AG04449 (cell line): ENCODE measurements at regions not wholly inside any gene's neighbourhood (a gene's known extent, or its start where the extent isn't known, plus 50 kb on each side); places are given as distances from the start of the nearest gene placed in this dataset.
"Not testable (repeated sequence)": the region's sequence is repeated elsewhere in the genome, so short reads cannot be mapped to it uniquely, and the experiment has no call there.

Experiments
- CTCF ChIA-PET: fragments of 350-600 bp; formaldehyde crosslinking; extraction: SDS; loops from one replicate; lab custom pipeline; 2021; ENCODE audit warnings: antibody characterized with exemption; lab: Yijun Ruan, JAX
- POLR2A ChIA-PET: fragments of 400-600, 350-600 bp; formaldehyde crosslinking; extraction: SDS; loops from one replicate; lab custom pipeline; 2020; ENCODE audit warnings: antibody characterized with exemption, inconsistent platforms; lab: Yijun Ruan, JAX
- DNase-seq: peaks from one replicate; pipeline ENCODE4 v3.0.0-alpha.2; 2010; ENCODE audit warnings: low read depth, low spot score
- H3K4me3 ChIP-seq: 2 replicates; pipeline ENCODE4 v1.5.1; 2011; ENCODE audit warnings: low read depth, mild to moderate bottlenecking, control low read depth, low read length
- TF ChIP-seq, protein P1 (sequence below): IDR thresholded peaks from one replicate; pipeline ENCODE4 v1.5.1; 2011; ENCODE audit warnings: mild to moderate bottlenecking, moderate library complexity, low read length, control low read depth, inconsistent platforms; ENCODE audit not compliant: insufficient read depth; ENCODE audit errors: missing control alignments

DNA sequence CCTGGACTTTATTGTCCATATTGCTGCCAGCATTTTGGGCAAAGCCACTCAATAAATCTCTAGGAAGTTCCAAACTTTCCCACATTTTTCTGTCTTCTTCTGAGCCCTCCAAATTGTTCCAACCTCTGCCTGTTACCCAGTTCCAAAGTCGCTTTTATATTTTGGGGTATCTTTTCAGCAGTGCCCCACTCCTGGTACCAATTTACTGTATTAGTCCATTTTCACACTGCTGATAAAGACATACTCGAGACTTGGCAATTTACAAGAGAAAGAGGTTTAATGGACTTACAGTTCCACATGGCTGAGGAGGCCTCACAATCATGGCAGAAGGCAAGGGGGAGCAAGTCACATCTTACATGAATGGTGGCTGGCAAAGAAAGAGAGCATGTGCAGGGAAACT is 53.4 kb downstream of the AHSP start:
- DNase-seq, H3K4me3 ChIP-seq, POLR2A ChIA-PET, CTCF ChIA-PET: not testable (repeated sequence)

DNA sequence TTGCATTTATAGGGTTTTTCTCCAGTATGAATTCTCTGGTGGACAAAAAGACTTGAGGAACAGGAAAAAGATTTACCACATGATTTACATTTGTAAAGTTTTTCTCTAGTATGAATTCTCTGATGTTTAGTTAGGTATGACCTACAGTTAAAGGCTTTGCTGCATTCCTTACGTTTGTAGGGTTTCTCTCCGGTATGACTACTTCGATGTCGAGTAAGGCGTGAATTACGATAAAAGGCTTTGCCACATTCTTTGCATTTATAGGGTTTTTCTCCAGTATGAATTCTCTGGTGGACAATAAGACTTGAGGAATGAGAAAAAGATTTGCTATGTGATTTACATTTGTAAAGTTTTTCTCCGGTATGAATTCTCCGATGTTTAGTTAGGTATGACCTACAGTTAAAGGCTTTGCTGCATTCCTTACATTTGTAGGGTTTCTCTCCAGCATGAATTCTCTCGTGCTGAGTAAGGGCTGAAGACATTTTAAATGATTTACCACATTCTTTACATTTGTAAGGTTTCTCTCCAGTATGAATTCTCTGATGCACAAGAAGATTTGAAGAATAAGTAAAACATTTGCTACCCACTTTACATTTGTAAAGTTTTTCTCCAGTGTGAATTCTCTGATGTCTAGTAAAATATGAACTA is 74.2 kb downstream of the AHSP start:
- POLR2A ChIA-PET, H3K4me3 ChIP-seq, DNase-seq, CTCF ChIA-PET: not testable (repeated sequence)

DNA sequence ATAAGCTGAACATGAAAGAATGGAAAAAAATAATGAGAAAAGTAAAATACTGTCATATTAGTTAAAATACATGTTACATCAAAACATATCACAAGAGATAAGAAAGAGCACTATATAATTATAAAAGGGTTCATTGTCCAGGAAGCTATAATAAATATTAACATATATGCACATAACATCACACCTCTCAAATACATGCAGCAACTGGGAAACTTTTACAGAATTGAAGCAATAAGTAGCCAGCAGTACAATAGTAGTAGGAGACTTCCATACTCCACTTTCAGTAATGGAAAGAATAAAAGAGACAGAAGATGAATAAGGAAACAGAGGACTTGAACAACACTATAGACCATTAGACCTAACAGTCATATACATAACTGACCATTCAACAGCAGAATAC is 90.4 kb downstream of the AHSP start:
- no peak overlapping the region for H3K4me3 ChIP-seq
- ChIA-PET CTCF (no interaction called here), POLR2A (no interaction called here)
- TF ChIP-seq, protein P1, sequence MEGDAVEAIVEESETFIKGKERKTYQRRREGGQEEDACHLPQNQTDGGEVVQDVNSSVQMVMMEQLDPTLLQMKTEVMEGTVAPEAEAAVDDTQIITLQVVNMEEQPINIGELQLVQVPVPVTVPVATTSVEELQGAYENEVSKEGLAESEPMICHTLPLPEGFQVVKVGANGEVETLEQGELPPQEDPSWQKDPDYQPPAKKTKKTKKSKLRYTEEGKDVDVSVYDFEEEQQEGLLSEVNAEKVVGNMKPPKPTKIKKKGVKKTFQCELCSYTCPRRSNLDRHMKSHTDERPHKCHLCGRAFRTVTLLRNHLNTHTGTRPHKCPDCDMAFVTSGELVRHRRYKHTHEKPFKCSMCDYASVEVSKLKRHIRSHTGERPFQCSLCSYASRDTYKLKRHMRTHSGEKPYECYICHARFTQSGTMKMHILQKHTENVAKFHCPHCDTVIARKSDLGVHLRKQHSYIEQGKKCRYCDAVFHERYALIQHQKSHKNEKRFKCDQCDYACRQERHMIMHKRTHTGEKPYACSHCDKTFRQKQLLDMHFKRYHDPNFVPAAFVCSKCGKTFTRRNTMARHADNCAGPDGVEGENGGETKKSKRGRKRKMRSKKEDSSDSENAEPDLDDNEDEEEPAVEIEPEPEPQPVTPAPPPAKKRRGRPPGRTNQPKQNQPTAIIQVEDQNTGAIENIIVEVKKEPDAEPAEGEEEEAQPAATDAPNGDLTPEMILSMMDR = no peak
- no peak for DNase-seq

DNA sequence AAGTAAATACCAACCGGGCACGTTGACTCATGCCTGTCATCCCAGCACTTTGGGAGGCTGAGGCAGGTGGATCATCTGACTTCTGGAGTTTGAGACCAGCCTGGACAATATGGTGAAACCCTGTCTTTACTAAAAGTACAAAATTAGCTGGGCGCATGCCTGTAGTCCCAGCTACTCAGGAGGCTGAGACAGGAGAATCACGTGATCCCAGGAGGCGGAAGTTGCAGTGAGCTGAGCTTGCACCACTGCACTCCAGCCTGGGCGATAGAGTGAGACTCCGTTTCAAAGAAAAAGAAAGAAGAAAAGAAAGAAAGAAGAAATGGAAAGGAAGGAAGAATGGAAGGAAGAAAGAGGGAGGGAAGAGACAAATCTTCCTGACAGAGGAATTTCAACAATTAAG is 108.7 kb downstream of the AHSP start:
- ChIA-PET CTCF (no interaction called here), POLR2A (no interaction called here)
- TF ChIP-seq, protein P1 = no peak
- no peak for DNase-seq
- no peak overlapping the region for H3K4me3 ChIP-seq

DNA sequence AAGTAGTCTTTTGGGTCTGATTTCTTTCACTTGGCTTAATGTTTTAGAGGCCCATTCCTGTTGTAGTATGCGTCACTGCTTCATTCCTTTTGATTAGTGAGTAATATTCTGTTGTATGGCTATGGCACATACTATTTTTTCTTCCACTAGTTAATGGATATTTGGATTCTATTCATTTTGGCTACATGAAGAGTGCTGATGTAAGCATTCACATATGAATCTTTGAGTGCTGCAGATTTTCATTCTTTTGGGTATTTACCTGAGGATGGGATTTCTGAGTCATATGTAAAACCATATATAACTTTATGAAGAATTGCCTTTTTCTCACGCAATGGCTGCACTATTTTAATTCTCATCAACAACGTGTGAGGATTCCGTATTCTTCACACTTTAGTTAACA is 113.6 kb downstream of the AHSP start:
- CTCF ChIA-PET = no interaction called here
- TF ChIP-seq, protein P1 = no peak
- no peak overlapping the region for H3K4me3 ChIP-seq
- POLR2A ChIA-PET = no interaction called here
- DNase-seq = no peak

DNA sequence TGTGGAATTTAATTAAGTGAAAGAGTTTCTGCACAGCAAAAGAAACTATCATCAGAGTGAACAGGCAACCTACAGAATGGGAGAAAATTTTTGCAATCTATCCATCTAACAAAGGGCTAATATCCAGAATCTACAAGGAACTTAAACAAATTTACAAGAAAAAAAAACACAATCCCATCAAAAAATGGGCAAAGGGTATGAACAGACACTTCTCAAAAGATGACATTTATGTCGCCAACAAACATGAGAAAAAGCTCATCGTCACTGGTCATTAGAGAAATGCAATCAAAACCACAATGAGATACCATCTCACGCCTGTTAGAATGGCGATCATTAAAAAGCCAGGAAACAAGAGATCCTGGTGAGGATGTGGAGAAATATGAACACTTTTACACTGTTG is 128.0 kb downstream of the AHSP start:
- CTCF ChIA-PET = interaction anchor here (0.7 kb wide), 1 partner anchor 9 kb away, joined by 3 read pairs; no protein-coding TSS in a partner anchor
- POLR2A ChIA-PET = not testable (repeated sequence)

DNA sequence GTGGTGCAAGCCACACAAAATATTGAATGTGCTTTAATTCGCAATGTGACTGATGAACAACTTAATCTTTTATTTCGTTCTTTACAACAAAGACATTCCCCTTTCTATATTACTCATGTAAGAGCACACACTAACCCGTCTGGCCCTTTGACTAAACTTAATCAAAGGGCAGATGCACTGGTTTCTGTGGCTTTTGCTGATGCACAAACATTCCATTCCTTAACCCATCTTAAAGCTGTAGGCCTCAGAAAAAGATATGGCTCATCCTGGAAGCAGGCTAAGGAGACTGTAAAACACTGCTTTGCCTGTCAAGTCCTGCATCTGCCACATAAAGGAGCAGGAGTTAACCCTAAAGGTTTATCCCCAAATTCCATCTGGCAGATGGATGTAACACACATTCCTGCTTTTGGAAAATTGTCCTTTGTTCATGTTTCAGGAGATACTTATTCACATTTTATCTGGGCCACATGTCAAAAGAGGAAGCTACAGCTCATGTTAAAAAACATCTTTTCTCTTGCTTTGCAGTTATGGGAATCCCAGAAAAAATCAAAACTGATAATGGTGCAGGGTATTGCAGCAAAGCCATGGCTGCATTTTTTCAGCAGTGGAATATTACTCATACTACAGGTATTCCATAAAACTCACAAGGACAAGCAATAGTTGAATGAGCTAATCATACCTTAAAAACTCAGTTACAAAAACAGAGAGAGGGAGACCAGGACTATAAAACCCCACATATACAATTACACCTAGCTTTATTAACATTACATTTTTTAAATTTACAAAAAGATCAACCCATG is 137.2 kb downstream of the AHSP start:
- CTCF ChIA-PET = interaction anchor here (1.1 kb wide), 1 partner anchor 9 kb away, joined by 3 read pairs; no protein-coding TSS in a partner anchor
- POLR2A ChIA-PET = no interaction called here
- no peak overlapping the region for H3K4me3 ChIP-seq
- TF ChIP-seq, protein P1 = no peak
- DNase-seq = peak; percentile 9

More for the DNA sequence above, 128.0 kb downstream of the AHSP start:
- H3K4me3 ChIP-seq, DNase-seq: not testable (repeated sequence)

DNA sequence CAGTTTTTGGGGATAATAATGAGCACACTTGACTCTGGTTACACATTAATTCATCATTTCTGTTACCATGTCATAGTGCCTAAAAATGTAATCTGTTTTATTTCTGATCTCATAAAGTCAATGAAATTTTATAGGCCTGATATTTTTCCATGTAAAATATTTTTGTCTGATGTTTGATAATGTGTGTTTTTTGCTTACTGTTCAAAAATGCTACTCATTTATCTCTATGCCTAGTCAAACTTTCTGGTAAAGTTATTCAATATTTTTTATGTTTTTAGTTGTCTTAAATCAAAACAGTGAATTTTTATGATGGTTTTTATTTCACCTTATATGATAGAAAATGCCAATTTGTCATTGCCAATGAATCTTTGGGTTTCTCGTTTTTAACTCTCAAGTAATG is 147.0 kb downstream of the AHSP start:
- POLR2A ChIA-PET = no interaction called here
- H3K4me3 ChIP-seq = no peak overlapping the region
- DNase-seq = no peak
- CTCF ChIA-PET = no interaction called here
- TF ChIP-seq, protein P1 = no peak
